GM12865 (cell line): ENCODE measurements at regions not wholly inside any gene's neighbourhood (a gene's known extent, or its start where the extent isn't known, plus 50 kb on each side); places are given as distances from the start of the nearest gene placed in this dataset.

ENCODE experiments used
- DNase-seq: peaks from one replicate; pipeline ENCODE4 v3.0.0; 2010; ENCODE audit warnings: low read depth
- H3K4me3 ChIP-seq: 2 replicates; pipeline ENCODE4 v1.5.1; 2011; ENCODE audit warnings: mild to moderate bottlenecking, low read depth, low read length, control low read depth
- TF ChIP-seq, protein P1 (sequence below): IDR thresholded peaks from 2 replicates; pipeline ENCODE4 v1.5.1; 2011; ENCODE audit warnings: low read length, control low read depth, low read depth, inconsistent platforms; ENCODE audit not compliant: insufficient read depth; ENCODE audit errors: missing control alignments

DNA sequence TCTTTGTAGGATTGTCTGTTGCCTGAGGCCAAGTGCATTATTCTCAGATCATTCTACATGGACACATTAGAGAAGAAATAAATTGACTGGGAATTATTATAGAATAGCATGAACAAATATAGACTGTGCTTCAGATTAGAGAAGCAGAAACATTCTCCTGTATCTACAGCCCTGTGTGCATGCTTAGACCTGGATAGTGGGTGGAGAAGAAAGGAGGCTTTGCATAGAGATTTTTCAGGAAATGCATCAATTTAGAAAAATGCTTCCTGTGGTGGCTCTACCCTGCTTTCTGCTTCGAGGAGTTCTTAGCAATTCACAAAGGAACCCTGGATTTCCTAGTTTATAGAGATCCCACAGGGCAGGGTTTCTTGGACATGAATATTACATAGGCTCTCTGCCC lies 66.7 kb downstream of the IRX1 start:
- no peak for DNase-seq
- H3K4me3 ChIP-seq, result no peak overlapping the region
- TF ChIP-seq, protein P1, sequence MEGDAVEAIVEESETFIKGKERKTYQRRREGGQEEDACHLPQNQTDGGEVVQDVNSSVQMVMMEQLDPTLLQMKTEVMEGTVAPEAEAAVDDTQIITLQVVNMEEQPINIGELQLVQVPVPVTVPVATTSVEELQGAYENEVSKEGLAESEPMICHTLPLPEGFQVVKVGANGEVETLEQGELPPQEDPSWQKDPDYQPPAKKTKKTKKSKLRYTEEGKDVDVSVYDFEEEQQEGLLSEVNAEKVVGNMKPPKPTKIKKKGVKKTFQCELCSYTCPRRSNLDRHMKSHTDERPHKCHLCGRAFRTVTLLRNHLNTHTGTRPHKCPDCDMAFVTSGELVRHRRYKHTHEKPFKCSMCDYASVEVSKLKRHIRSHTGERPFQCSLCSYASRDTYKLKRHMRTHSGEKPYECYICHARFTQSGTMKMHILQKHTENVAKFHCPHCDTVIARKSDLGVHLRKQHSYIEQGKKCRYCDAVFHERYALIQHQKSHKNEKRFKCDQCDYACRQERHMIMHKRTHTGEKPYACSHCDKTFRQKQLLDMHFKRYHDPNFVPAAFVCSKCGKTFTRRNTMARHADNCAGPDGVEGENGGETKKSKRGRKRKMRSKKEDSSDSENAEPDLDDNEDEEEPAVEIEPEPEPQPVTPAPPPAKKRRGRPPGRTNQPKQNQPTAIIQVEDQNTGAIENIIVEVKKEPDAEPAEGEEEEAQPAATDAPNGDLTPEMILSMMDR, result no peak

DNA sequence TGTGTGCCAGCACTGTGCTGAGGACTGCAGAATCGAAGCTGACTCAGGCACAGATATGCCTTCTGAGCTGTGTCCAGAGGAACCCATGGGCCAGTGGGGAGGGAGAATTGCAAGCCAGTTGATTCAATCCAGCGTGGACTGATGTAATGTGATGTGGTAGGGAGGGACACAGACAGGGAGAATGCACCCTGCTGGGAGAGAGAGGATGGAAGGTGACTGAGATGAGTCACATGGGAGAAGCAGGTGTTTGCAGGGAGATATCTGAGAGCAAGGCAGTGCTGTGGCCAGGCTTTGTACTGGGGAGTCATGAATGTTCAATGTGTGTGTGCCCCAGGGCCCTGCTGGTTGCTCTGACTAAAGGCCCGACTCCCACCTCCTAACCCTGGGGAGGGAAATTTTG lies 75.7 kb downstream of the IRX1 start:
- TF ChIP-seq, protein P1, result no peak
- no peak for DNase-seq
- no peak overlapping the region for H3K4me3 ChIP-seq

DNA sequence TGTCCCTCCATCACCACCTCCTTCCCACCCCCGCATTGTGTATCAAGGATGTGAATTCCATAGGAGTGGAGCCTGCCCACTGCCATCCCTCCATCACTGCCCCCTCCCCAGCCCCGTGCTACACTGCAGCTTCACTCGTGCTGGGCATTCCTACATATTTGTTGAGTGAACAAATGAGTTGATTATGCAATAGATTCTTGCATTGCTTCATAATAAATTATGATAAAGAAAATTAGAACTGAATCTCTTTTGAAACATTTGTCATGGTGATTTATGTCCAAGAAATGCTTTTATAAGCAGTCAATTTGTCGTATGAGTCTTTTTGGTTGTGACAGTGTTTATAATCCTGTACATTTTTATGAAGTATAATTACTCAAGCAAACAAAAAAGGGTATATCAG lies 83.2 kb downstream of the IRX1 start:
- TF ChIP-seq, protein P1, result no peak
- no peak overlapping the region for H3K4me3 ChIP-seq

DNA sequence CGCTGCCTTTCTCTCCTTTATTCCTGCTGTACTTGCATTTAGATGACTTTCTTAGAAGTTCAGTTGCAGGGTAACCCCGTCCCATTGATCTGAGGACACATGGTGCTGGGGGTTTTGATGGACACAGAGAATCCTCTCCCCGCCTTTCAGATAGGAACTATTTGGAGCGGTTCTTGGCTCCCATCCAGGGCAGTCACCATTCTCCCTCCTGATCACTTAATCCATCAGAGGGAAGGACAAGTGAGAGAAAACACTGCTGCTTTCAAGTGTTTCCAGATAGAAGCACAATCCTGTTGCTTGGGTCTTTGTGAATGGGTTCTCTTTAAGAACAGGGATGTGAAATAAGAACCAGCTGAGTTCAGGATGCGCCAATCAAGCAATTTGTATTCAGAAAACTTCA lies 85.2 kb downstream of the IRX1 start:
- H3K4me3 ChIP-seq, result no peak overlapping the region
- TF ChIP-seq, protein P1, result no peak
- DNase-seq, result no peak

More for the DNA sequence above, 83.2 kb downstream of the IRX1 start:
- no peak for DNase-seq

DNA sequence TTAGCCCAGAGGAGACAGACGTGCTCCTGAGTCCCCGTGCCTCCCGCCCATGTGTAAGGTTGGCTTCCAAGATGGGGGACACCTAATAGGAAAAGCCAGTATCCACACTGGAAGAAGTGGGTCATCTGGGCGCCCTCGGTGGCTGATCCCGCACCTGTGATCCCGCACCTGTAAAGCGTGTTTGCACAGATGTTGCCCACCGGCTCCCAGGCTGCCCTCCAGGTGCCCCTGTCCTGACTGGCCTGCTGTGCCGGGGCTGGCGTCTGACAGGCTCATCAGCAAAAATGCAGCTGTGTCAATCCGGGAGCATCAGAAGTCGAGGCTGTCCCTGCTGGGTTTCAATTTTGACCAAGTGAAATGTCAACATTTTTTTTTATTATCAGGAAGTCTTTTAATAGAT lies 88.5 kb downstream of the IRX1 start:
- DNase-seq, result no peak
- TF ChIP-seq, protein P1, result no peak
- no peak overlapping the region for H3K4me3 ChIP-seq

DNA sequence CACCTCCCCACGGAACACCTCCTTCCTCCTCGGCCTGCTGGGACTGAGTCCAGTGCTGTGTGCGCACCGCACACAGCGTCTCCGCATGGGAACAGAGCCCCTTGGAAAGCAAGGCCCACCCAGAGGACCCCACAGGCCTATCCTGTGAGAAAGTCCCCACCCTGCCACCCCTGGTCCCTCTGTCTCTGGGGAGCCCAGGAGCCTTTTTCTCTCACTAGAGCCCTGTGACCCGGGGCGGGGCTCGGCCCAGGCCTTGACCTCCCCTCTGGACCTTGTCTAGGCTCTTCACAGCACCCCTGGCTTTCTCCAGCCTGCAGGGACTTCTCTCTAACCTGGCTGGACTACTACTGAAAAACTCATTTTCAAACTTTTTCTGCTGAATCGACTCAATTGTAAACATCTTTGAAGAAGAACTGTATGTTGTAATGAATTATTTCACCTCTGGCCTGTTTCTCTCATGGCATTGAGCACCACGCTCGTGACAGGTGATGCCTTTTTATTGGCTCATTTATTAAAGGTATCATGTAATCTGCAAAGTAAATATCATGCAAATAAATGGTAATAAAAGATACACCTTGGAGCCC lies 89.2 kb downstream of the IRX1 start:
- no peak for DNase-seq
- TF ChIP-seq, protein P1, result no peak
- H3K4me3 ChIP-seq, result no peak overlapping the region

DNA sequence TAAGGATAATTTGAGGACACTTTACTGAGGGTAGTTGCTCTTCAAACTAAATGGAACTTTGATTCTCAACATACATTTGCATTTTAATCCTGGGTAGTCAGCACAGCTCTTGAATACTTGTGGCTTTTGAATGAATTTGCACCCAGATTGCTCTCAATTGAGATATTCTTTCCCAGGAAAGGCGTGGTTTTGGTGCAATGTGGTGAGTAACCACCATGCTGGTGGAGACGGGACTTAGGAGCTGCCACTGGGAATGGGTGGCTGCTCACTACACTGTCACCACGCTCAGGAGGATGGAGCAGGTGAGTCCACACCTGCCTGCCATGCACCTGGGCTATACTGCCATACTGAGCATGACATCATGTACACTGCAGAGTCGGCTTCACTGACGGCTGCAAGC lies 99.2 kb downstream of the IRX1 start:
- TF ChIP-seq, protein P1, result no peak
- H3K4me3 ChIP-seq, result no peak overlapping the region
- no peak for DNase-seq
